ENCODE measurements at regions not wholly inside any gene's neighbourhood (a gene's known extent, or its start where the extent isn't known, plus 50 kb on each side); places are given as distances from the start of the nearest gene placed in this dataset.
"Not testable (repeated sequence)": the region's sequence is repeated elsewhere in the genome, so short reads cannot be mapped to it uniquely, and the experiment has no call there.

GRCh38 chr2:132352481-132353001, 64.1 kb upstream of the GPR39 start:
- TF ChIP-seq CTCF (conservative IDR thresholded peaks at IDR 0.05; ENCODE audit: low read length); EZH2phosphoT487 (IDR thresholded peaks at IDR 0.05; ENCODE audit: borderline replicate concordance): not testable (repeated sequence)

All from Loucy (cell line).